ENCODE measurements at regions not wholly inside any gene's neighbourhood (a gene's known extent, or its start where the extent isn't known, plus 50 kb on each side); places are given as distances from the start of the nearest gene placed in this dataset.

DNA sequence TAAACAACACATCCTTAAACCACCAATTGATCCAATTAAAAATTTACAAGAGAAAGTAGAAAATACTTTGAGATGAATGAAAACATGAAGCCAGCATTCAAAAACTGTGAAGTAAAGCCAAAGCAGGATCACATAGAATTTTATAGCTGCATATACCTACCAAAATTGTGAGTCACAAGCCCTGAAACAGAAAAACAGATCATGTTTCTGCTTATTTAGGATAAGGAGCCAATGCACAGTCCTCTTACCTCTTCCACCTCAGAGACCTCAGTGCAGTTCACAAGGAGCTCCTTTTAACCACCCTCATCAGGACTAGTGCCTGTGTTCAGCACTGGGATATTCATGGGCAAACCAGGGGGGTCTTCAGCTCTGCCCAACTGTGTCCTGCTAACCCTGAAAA lies 386.7 kb downstream of the TECRL start:
- Histone ChIP-seq H3F3A (replicated peaks; ENCODE audit: insufficient read depth) (no peaks in the 10 kb centered on the region), H2AFZ (ENCODE audit: low read depth) (no peak overlapping the region), H3K4me2 (no peak overlapping the region), H3K27me3 (ENCODE audit: insufficient read depth) (no peaks in the 10 kb centered on the region), H3K27ac (ENCODE audit: low read depth in 2 of 2, low read length in 1 of 2) (no peak overlapping the region), H4K20me1 (ENCODE audit: insufficient read depth) (no peaks in the 10 kb centered on the region), H3K36me3 (replicated peaks in 1 of 2; ENCODE audit: control insufficient read depth in 1 of 2, insufficient read depth in 2 of 2, low read length in 1 of 2) (no peaks in the 10 kb centered on the region), H3K4me3 (ENCODE audit: low read depth in 2 of 2, low read length in 1 of 2) (no peak overlapping the region), H3K9me2 (no peaks in the 10 kb centered on the region), H3K79me2 (ENCODE audit: insufficient read depth) (no peaks in the 10 kb centered on the region), H3K4me1 (ENCODE audit: control insufficient read depth in 1 of 2, insufficient read depth in 2 of 2, low read depth in 1 of 2, low read length in 1 of 2) (no peaks in the 10 kb centered on the region), H3K9me3 (no peaks in the 10 kb centered on the region), H3K9ac (no peak overlapping the region)
- no peak for DNase-seq
- POLR2A ChIA-PET, result no interaction called here
- CTCF ChIA-PET, result no interaction called here
- TF ChIP-seq, protein P1, sequence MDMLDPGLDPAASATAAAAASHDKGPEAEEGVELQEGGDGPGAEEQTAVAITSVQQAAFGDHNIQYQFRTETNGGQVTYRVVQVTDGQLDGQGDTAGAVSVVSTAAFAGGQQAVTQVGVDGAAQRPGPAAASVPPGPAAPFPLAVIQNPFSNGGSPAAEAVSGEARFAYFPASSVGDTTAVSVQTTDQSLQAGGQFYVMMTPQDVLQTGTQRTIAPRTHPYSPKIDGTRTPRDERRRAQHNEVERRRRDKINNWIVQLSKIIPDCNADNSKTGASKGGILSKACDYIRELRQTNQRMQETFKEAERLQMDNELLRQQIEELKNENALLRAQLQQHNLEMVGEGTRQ (IDR thresholded peaks at IDR 0.05; ENCODE audit: borderline replicate concordance, low read depth, low read length), result no peak
- TF ChIP-seq, protein P2, sequence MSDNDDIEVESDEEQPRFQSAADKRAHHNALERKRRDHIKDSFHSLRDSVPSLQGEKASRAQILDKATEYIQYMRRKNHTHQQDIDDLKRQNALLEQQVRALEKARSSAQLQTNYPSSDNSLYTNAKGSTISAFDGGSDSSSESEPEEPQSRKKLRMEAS (IDR thresholded peaks at IDR 0.05; ENCODE audit: low read depth), result no peak
- TF ChIP-seq, protein P3, sequence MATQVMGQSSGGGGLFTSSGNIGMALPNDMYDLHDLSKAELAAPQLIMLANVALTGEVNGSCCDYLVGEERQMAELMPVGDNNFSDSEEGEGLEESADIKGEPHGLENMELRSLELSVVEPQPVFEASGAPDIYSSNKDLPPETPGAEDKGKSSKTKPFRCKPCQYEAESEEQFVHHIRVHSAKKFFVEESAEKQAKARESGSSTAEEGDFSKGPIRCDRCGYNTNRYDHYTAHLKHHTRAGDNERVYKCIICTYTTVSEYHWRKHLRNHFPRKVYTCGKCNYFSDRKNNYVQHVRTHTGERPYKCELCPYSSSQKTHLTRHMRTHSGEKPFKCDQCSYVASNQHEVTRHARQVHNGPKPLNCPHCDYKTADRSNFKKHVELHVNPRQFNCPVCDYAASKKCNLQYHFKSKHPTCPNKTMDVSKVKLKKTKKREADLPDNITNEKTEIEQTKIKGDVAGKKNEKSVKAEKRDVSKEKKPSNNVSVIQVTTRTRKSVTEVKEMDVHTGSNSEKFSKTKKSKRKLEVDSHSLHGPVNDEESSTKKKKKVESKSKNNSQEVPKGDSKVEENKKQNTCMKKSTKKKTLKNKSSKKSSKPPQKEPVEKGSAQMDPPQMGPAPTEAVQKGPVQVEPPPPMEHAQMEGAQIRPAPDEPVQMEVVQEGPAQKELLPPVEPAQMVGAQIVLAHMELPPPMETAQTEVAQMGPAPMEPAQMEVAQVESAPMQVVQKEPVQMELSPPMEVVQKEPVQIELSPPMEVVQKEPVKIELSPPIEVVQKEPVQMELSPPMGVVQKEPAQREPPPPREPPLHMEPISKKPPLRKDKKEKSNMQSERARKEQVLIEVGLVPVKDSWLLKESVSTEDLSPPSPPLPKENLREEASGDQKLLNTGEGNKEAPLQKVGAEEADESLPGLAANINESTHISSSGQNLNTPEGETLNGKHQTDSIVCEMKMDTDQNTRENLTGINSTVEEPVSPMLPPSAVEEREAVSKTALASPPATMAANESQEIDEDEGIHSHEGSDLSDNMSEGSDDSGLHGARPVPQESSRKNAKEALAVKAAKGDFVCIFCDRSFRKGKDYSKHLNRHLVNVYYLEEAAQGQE (IDR thresholded peaks at IDR 0.05; ENCODE audit: low read depth, low read length), result no peak
- no peak for TF ChIP-seq POLR2AphosphoS5 (IDR thresholded peaks at IDR 0.05; ENCODE audit: low read depth, low read length)
- no peak for TF ChIP-seq TAF1 (IDR thresholded peaks at IDR 0.05; ENCODE audit: borderline replicate concordance, low read depth, low read length)
- TF ChIP-seq CHD2 (IDR thresholded peaks at IDR 0.05; ENCODE audit: low read length, partially characterized antibody), result no peak
- TF ChIP-seq, protein P4, sequence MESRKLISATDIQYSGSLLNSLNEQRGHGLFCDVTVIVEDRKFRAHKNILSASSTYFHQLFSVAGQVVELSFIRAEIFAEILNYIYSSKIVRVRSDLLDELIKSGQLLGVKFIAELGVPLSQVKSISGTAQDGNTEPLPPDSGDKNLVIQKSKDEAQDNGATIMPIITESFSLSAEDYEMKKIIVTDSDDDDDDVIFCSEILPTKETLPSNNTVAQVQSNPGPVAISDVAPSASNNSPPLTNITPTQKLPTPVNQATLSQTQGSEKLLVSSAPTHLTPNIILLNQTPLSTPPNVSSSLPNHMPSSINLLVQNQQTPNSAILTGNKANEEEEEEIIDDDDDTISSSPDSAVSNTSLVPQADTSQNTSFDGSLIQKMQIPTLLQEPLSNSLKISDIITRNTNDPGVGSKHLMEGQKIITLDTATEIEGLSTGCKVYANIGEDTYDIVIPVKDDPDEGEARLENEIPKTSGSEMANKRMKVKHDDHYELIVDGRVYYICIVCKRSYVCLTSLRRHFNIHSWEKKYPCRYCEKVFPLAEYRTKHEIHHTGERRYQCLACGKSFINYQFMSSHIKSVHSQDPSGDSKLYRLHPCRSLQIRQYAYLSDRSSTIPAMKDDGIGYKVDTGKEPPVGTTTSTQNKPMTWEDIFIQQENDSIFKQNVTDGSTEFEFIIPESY (IDR thresholded peaks at IDR 0.05; ENCODE audit: borderline replicate concordance, low read depth), result no peak
- TF ChIP-seq FOXM1 (IDR thresholded peaks at IDR 0.05; ENCODE audit: low read depth), result no peak
- no peak for TF ChIP-seq GABPA (IDR thresholded peaks at IDR 0.05; ENCODE audit: low read depth)
- TF ChIP-seq, protein P5, sequence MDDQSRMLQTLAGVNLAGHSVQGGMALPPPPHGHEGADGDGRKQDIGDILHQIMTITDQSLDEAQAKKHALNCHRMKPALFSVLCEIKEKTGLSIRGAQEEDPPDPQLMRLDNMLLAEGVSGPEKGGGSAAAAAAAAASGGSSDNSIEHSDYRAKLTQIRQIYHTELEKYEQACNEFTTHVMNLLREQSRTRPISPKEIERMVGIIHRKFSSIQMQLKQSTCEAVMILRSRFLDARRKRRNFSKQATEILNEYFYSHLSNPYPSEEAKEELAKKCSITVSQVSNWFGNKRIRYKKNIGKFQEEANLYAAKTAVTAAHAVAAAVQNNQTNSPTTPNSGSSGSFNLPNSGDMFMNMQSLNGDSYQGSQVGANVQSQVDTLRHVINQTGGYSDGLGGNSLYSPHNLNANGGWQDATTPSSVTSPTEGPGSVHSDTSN (IDR thresholded peaks at IDR 0.05), result no peak
- TF ChIP-seq, protein P6, sequence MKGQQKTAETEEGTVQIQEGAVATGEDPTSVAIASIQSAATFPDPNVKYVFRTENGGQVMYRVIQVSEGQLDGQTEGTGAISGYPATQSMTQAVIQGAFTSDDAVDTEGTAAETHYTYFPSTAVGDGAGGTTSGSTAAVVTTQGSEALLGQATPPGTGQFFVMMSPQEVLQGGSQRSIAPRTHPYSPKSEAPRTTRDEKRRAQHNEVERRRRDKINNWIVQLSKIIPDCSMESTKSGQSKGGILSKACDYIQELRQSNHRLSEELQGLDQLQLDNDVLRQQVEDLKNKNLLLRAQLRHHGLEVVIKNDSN (IDR thresholded peaks at IDR 0.05; ENCODE audit: borderline replicate concordance, low read depth), result no peak
- TF ChIP-seq, protein P7, sequence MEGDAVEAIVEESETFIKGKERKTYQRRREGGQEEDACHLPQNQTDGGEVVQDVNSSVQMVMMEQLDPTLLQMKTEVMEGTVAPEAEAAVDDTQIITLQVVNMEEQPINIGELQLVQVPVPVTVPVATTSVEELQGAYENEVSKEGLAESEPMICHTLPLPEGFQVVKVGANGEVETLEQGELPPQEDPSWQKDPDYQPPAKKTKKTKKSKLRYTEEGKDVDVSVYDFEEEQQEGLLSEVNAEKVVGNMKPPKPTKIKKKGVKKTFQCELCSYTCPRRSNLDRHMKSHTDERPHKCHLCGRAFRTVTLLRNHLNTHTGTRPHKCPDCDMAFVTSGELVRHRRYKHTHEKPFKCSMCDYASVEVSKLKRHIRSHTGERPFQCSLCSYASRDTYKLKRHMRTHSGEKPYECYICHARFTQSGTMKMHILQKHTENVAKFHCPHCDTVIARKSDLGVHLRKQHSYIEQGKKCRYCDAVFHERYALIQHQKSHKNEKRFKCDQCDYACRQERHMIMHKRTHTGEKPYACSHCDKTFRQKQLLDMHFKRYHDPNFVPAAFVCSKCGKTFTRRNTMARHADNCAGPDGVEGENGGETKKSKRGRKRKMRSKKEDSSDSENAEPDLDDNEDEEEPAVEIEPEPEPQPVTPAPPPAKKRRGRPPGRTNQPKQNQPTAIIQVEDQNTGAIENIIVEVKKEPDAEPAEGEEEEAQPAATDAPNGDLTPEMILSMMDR (IDR thresholded peaks at IDR 0.05), result no peak
